ENCODE measurements at regions not wholly inside any gene's neighbourhood (a gene's known extent, or its start where the extent isn't known, plus 50 kb on each side); places are given as distances from the start of the nearest gene placed in this dataset.
"Not testable (repeated sequence)": the region's sequence is repeated elsewhere in the genome, so short reads cannot be mapped to it uniquely, and the experiment has no call there.

- no peak for DNase-seq (ENCODE audit: low read depth in 2 of 2)
Observed at GRCh38 chr4:138509346-138509745, 267.2 kb upstream of the SLC7A11 start.

GRCh38 chr4:138507522-138507921 is 265.4 kb upstream of the SLC7A11 start:
- no peak for DNase-seq (ENCODE audit: low read depth in 2 of 2)

GRCh38 chr4:138501614-138502013 is 259.5 kb upstream of the SLC7A11 start:
- no peak for DNase-seq (ENCODE audit: low read depth in 2 of 2)

- DNase-seq (ENCODE audit: low read depth in 2 of 2): no peak
Observed at GRCh38 chr4:138500869-138501268, 258.7 kb upstream of the SLC7A11 start.

- DNase-seq (ENCODE audit: low read depth in 2 of 2): no peak
Observed at GRCh38 chr4:138499627-138500026, 257.5 kb upstream of the SLC7A11 start.

- no peak for DNase-seq (ENCODE audit: low read depth in 2 of 2)
Observed at GRCh38 chr4:138494931-138495330, 252.8 kb upstream of the SLC7A11 start.

- DNase-seq (ENCODE audit: low read depth in 2 of 2): no peak
Observed at GRCh38 chr4:138494116-138494515, 252.0 kb upstream of the SLC7A11 start.

GRCh38 chr4:138492176-138492575 is 250.0 kb upstream of the SLC7A11 start:
- DNase-seq (ENCODE audit: low read depth in 2 of 2): no peak

- DNase-seq (ENCODE audit: low read depth in 2 of 2): no peak
Observed at GRCh38 chr4:138488533-138488932, 246.4 kb upstream of the SLC7A11 start.

- DNase-seq (ENCODE audit: low read depth in 2 of 2): no peak
Observed at GRCh38 chr4:138487670-138488069, 245.5 kb upstream of the SLC7A11 start.

GRCh38 chr4:138487230-138487629 is 245.1 kb upstream of the SLC7A11 start:
- DNase-seq (ENCODE audit: low read depth in 2 of 2): no peak

- no peak for DNase-seq (ENCODE audit: low read depth in 2 of 2)
Observed at GRCh38 chr4:138485498-138485897, 243.3 kb upstream of the SLC7A11 start.

- DNase-seq (ENCODE audit: low read depth in 2 of 2): no peak
Observed at GRCh38 chr4:138475116-138475515, 233.0 kb upstream of the SLC7A11 start.

GRCh38 chr4:138473339-138473738 is 231.2 kb upstream of the SLC7A11 start:
- no peak for DNase-seq (ENCODE audit: low read depth in 2 of 2)

GRCh38 chr4:138460477-138461414 is 218.6 kb upstream of the SLC7A11 start:
- DNase-seq (ENCODE audit: low read depth in 2 of 2): no peak

GRCh38 chr4:138458751-138459150 is 216.6 kb upstream of the SLC7A11 start:
- no peak for DNase-seq (ENCODE audit: low read depth in 2 of 2)

- not testable (repeated sequence) for DNase-seq (ENCODE audit: low read depth in 2 of 2)
Observed at GRCh38 chr4:138456349-138456748, 214.2 kb upstream of the SLC7A11 start.

- no peak for DNase-seq (ENCODE audit: low read depth in 2 of 2)
Observed at GRCh38 chr4:138455097-138455496, 212.9 kb upstream of the SLC7A11 start.

- DNase-seq (ENCODE audit: low read depth in 2 of 2): no peak
Observed at GRCh38 chr4:138452826-138453225, 210.7 kb upstream of the SLC7A11 start.

GRCh38 chr4:138451276-138451663 is 209.1 kb upstream of the SLC7A11 start:
- DNase-seq (ENCODE audit: low read depth in 2 of 2): no peak

- DNase-seq (ENCODE audit: low read depth in 2 of 2): no peak
Observed at GRCh38 chr4:138450546-138451275, 208.6 kb upstream of the SLC7A11 start.

GRCh38 chr4:138449938-138450337 is 207.8 kb upstream of the SLC7A11 start:
- no peak for DNase-seq (ENCODE audit: low read depth in 2 of 2)

- DNase-seq (ENCODE audit: low read depth in 2 of 2): no peak
Observed at GRCh38 chr4:138448169-138448568, 206.0 kb upstream of the SLC7A11 start.
